NCI-H2196 (cell line): ENCODE measurements at regions not wholly inside any gene's neighbourhood (a gene's known extent, or its start where the extent isn't known, plus 50 kb on each side); places are given as distances from the start of the nearest gene placed in this dataset.

Experiments
- DNase-seq: peaks from one replicate; lab custom pipeline; 2025; ENCODE audit not compliant: unreplicated experiment; lab: John Stamatoyannopoulos, UW

GRCh38 chr1:5717031-5717682 lies 275.1 kb downstream of the NPHP4 start:
- DNase-seq: no peak

GRCh38 chr1:5716126-5716525 lies 276.1 kb downstream of the NPHP4 start:
- DNase-seq: no peak

- DNase-seq: no peak
These were observed 278.9 kb downstream of the NPHP4 start for GRCh38 chr1:5713101-5714010.

- DNase-seq: no peak
These were observed 280.1 kb downstream of the NPHP4 start for GRCh38 chr1:5711956-5712645.

GRCh38 chr1:5711079-5711478 lies 281.1 kb downstream of the NPHP4 start:
- no peak for DNase-seq

GRCh38 chr1:5709976-5710375 lies 282.2 kb downstream of the NPHP4 start:
- no peak for DNase-seq

- DNase-seq: no peak
These were observed 282.7 kb downstream of the NPHP4 start for GRCh38 chr1:5709461-5709975.

GRCh38 chr1:5708346-5709245 lies 283.6 kb downstream of the NPHP4 start:
- no peak for DNase-seq

- DNase-seq: no peak
These were observed 284.5 kb downstream of the NPHP4 start for GRCh38 chr1:5707566-5708345.

- DNase-seq: no peak
These were observed 286.0 kb downstream of the NPHP4 start for GRCh38 chr1:5706239-5706638.

- DNase-seq: no peak
These were observed 286.5 kb downstream of the NPHP4 start for GRCh38 chr1:5705751-5706150.

GRCh38 chr1:5704561-5705514 lies 287.4 kb downstream of the NPHP4 start:
- DNase-seq: no peak

- no peak for DNase-seq
These were observed 290.6 kb downstream of the NPHP4 start for GRCh38 chr1:5701642-5702041.

GRCh38 chr1:5693568-5693967 lies 298.7 kb downstream of the NPHP4 start:
- no peak for DNase-seq

- DNase-seq: no peak
These were observed 299.6 kb downstream of the NPHP4 start for GRCh38 chr1:5692664-5693063.

- no peak for DNase-seq
These were observed 300.3 kb downstream of the NPHP4 start for GRCh38 chr1:5691795-5692509.

GRCh38 chr1:5690898-5691297 lies 301.3 kb downstream of the NPHP4 start:
- DNase-seq: no peak

GRCh38 chr1:5690291-5690690 lies 301.9 kb downstream of the NPHP4 start:
- DNase-seq: no peak
